SK-N-SH (cell line): ENCODE measurements at regions not wholly inside any gene's neighbourhood (a gene's known extent, or its start where the extent isn't known, plus 50 kb on each side); places are given as distances from the start of the nearest gene placed in this dataset.
A peak's percentile ranks its signal among the peaks of the same experiment; 100 is the strongest.

Experiments
- EP300 ChIP-seq, 2 experiments: IDR thresholded peaks; 2 replicates each; pipeline versions ENCODE4 v1.4.0 to v1.6.1; 2012; ENCODE audit warnings: borderline replicate concordance in 1 of 2, low read depth in 1 of 2, low read length in 1 of 2
- MEF2A ChIP-seq: IDR thresholded peaks from 2 replicates; pipeline ENCODE4 v1.4.0; 2012; ENCODE audit warnings: low read depth, borderline replicate concordance
- NRF1 ChIP-seq: IDR thresholded peaks from 2 replicates; pipeline ENCODE4 v1.6.1; 2012; ENCODE audit warnings: low read depth, mild to moderate bottlenecking, low read length
- POLR2AphosphoS5 ChIP-seq: IDR thresholded peaks from 2 replicates; pipeline ENCODE4 v1.6.1; 2012; ENCODE audit warnings: low read depth, low read length
- RAD21 ChIP-seq: IDR thresholded peaks from 2 replicates; pipeline ENCODE4 v1.6.1; 2012; ENCODE audit warnings: mild to moderate bottlenecking, low read length
- SMC3 ChIP-seq: IDR thresholded peaks from 2 replicates; pipeline ENCODE4 v1.6.1; 2012; ENCODE audit warnings: low read depth, low read length, improper control_type of control experiment
- TAF1 ChIP-seq: IDR thresholded peaks from 2 replicates; pipeline ENCODE4 v1.6.1; 2012; ENCODE audit warnings: low read depth, mild to moderate bottlenecking, low read length, moderate library complexity, borderline replicate concordance
- TF ChIP-seq, protein P1 (sequence below): fragments of 150-350 bp; IDR thresholded peaks from 2 replicates; pipeline ENCODE4 v1.6.1; 2017; ENCODE audit warnings: antibody characterized with exemption, low read length, low read depth, borderline replicate concordance
- TF ChIP-seq, protein P2 (sequence below): fragments of 200-600 bp; sonication (generic); IDR thresholded peaks from 2 replicates; pipeline ENCODE4 v1.6.1; 2017; ENCODE audit warnings: antibody characterized with exemption, mild to moderate bottlenecking, moderate library complexity
- TF ChIP-seq, protein P3 (sequence below): IDR thresholded peaks from 2 replicates; pipeline ENCODE4 v1.4.0; 2012; ENCODE audit warnings: low read depth, borderline replicate concordance
- TF ChIP-seq, protein P4 (sequence below): IDR thresholded peaks from 2 replicates; pipeline ENCODE4 v1.4.0; 2012; ENCODE audit warnings: low read depth, borderline replicate concordance
- TF ChIP-seq, protein P5 (sequence below): IDR thresholded peaks from 2 replicates; pipeline ENCODE4 v1.6.1; 2012; ENCODE audit warnings: mild to moderate bottlenecking, low read depth, low read length, moderate library complexity

DNA sequence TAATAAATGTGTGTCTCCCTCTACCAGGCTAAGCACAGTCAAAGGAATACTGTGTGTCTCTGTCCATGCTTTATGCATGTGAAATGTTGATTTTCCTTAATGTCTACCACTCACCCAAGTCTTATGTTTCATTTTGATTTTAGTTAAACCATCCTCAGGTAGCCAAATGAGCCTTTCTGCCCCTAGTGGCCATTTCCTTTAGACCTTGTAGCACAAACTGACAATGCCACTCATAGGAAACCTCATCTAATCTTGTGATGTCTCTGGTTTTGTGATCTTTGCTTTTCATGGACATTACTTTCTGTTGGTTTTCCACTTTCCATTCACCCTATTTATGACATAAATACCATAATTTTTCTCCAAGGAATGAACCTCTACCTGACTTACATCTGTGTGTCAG is 820.8 kb downstream of the MAT2B start:
- TF ChIP-seq EP300 (IDR thresholded peaks at IDR 0.05; ENCODE audit: borderline replicate concordance in 1 of 2, low read depth in 1 of 2, low read length in 1 of 2) (no peak), MEF2A (no peak), TAF1 (no peak), POLR2AphosphoS5 (no peak), SMC3 (no peak), NRF1 (no peak), RAD21 (no peak)
- TF ChIP-seq, protein P1, sequence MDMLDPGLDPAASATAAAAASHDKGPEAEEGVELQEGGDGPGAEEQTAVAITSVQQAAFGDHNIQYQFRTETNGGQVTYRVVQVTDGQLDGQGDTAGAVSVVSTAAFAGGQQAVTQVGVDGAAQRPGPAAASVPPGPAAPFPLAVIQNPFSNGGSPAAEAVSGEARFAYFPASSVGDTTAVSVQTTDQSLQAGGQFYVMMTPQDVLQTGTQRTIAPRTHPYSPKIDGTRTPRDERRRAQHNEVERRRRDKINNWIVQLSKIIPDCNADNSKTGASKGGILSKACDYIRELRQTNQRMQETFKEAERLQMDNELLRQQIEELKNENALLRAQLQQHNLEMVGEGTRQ, result no peak
- TF ChIP-seq, protein P2, sequence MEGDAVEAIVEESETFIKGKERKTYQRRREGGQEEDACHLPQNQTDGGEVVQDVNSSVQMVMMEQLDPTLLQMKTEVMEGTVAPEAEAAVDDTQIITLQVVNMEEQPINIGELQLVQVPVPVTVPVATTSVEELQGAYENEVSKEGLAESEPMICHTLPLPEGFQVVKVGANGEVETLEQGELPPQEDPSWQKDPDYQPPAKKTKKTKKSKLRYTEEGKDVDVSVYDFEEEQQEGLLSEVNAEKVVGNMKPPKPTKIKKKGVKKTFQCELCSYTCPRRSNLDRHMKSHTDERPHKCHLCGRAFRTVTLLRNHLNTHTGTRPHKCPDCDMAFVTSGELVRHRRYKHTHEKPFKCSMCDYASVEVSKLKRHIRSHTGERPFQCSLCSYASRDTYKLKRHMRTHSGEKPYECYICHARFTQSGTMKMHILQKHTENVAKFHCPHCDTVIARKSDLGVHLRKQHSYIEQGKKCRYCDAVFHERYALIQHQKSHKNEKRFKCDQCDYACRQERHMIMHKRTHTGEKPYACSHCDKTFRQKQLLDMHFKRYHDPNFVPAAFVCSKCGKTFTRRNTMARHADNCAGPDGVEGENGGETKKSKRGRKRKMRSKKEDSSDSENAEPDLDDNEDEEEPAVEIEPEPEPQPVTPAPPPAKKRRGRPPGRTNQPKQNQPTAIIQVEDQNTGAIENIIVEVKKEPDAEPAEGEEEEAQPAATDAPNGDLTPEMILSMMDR, result peak; percentile 35
- TF ChIP-seq, protein P3, sequence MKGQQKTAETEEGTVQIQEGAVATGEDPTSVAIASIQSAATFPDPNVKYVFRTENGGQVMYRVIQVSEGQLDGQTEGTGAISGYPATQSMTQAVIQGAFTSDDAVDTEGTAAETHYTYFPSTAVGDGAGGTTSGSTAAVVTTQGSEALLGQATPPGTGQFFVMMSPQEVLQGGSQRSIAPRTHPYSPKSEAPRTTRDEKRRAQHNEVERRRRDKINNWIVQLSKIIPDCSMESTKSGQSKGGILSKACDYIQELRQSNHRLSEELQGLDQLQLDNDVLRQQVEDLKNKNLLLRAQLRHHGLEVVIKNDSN, result no peak
- TF ChIP-seq, protein P4, sequence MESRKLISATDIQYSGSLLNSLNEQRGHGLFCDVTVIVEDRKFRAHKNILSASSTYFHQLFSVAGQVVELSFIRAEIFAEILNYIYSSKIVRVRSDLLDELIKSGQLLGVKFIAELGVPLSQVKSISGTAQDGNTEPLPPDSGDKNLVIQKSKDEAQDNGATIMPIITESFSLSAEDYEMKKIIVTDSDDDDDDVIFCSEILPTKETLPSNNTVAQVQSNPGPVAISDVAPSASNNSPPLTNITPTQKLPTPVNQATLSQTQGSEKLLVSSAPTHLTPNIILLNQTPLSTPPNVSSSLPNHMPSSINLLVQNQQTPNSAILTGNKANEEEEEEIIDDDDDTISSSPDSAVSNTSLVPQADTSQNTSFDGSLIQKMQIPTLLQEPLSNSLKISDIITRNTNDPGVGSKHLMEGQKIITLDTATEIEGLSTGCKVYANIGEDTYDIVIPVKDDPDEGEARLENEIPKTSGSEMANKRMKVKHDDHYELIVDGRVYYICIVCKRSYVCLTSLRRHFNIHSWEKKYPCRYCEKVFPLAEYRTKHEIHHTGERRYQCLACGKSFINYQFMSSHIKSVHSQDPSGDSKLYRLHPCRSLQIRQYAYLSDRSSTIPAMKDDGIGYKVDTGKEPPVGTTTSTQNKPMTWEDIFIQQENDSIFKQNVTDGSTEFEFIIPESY, result no peak
- TF ChIP-seq, protein P5, sequence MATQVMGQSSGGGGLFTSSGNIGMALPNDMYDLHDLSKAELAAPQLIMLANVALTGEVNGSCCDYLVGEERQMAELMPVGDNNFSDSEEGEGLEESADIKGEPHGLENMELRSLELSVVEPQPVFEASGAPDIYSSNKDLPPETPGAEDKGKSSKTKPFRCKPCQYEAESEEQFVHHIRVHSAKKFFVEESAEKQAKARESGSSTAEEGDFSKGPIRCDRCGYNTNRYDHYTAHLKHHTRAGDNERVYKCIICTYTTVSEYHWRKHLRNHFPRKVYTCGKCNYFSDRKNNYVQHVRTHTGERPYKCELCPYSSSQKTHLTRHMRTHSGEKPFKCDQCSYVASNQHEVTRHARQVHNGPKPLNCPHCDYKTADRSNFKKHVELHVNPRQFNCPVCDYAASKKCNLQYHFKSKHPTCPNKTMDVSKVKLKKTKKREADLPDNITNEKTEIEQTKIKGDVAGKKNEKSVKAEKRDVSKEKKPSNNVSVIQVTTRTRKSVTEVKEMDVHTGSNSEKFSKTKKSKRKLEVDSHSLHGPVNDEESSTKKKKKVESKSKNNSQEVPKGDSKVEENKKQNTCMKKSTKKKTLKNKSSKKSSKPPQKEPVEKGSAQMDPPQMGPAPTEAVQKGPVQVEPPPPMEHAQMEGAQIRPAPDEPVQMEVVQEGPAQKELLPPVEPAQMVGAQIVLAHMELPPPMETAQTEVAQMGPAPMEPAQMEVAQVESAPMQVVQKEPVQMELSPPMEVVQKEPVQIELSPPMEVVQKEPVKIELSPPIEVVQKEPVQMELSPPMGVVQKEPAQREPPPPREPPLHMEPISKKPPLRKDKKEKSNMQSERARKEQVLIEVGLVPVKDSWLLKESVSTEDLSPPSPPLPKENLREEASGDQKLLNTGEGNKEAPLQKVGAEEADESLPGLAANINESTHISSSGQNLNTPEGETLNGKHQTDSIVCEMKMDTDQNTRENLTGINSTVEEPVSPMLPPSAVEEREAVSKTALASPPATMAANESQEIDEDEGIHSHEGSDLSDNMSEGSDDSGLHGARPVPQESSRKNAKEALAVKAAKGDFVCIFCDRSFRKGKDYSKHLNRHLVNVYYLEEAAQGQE, result no peak
